ENCODE measurements at regions not wholly inside any gene's neighbourhood (a gene's known extent, or its start where the extent isn't known, plus 50 kb on each side); places are given as distances from the start of the nearest gene placed in this dataset.

DNA sequence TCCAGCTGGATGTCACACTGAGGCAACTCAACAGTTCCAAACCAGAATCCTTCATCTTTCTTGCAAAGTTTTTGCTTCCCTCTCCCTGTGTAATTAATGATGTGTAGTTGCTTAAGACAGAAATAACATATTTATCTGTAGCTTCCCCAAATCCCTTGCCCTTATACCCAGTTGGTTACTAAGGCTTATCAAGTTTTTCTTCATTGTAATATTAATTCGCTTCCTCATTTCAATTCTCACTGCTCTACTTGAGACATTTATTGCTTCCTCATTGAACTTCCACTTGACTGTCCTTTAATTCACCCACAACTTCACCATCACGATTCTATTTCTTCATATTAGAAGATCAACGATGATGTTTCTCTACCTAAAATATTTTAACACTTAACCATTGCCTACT, 386.6 kb upstream of the CPEB2 start:
- Histone ChIP-seq H3K27ac (no peak overlapping the region), H3K9me3 (no peaks in the 10 kb centered on the region), H3K4me1 (no peaks in the 10 kb centered on the region), H3K4me3 (no peak overlapping the region), H3K27me3 (no peaks in the 10 kb centered on the region), H3K36me3 (no peaks in the 10 kb centered on the region)
- in situ Hi-C loops (cut with MboI; ENCODE audit: low sequenced_read_pairs in 4 of 4), result no loop called here
- ATAC-seq (no peak), DNase-seq (no peak)
- no peak for TF ChIP-seq POLR2A (IDR thresholded peaks at IDR 0.05)
- TF ChIP-seq, protein P1, sequence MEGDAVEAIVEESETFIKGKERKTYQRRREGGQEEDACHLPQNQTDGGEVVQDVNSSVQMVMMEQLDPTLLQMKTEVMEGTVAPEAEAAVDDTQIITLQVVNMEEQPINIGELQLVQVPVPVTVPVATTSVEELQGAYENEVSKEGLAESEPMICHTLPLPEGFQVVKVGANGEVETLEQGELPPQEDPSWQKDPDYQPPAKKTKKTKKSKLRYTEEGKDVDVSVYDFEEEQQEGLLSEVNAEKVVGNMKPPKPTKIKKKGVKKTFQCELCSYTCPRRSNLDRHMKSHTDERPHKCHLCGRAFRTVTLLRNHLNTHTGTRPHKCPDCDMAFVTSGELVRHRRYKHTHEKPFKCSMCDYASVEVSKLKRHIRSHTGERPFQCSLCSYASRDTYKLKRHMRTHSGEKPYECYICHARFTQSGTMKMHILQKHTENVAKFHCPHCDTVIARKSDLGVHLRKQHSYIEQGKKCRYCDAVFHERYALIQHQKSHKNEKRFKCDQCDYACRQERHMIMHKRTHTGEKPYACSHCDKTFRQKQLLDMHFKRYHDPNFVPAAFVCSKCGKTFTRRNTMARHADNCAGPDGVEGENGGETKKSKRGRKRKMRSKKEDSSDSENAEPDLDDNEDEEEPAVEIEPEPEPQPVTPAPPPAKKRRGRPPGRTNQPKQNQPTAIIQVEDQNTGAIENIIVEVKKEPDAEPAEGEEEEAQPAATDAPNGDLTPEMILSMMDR (IDR thresholded peaks at IDR 0.05 in 4 of 5, conservative IDR thresholded peaks at IDR 0.05 in 1 of 5), result no peak
- intact Hi-C loops (cut with DNase I; ENCODE audit: low total_unique reads), result no loop called here

DNA sequence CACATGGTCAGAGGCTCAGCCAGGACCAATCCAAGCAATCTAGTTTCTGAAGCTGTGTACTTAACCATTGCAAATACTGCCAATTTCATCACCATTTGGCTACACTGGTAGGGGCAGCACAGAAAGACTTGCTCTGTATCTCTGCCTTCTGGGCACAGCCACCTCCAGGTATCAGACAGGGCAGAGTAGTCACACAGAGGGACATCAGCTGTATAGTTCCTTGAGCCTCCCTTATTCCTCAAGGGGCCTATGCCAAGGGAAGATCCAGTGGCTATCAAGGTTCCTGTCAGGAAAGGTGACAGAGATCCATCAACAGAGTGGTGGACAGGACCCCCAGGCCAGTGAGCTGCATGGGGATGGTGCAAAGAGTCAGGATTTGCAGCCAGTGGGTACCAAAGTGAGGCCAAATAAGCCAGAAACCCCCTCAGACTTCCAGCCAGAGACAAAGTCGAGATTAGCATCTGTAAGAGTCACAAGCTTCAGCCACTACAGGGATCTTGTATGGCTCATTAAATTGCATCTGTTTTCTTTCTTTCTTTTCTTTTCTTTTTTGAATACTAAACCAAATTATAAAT, 381.6 kb upstream of the CPEB2 start:
- Histone ChIP-seq H3K27me3 (no peaks in the 10 kb centered on the region), H3K4me1 (no peaks in the 10 kb centered on the region), H3K36me3 (no peaks in the 10 kb centered on the region), H3K9me3 (no peaks in the 10 kb centered on the region), H3K4me3 (no peak overlapping the region), H3K27ac (no peak overlapping the region)
- in situ Hi-C loops (cut with MboI; ENCODE audit: low sequenced_read_pairs in 4 of 4), result no loop called here
- intact Hi-C loops (cut with DNase I; ENCODE audit: low total_unique reads), result no loop called here
- TF ChIP-seq, protein P1 (IDR thresholded peaks at IDR 0.05 in 4 of 5, conservative IDR thresholded peaks at IDR 0.05 in 1 of 5), result no peak
- TF ChIP-seq POLR2A (IDR thresholded peaks at IDR 0.05), result no peak
- ATAC-seq (no peak), DNase-seq (no peak)

DNA sequence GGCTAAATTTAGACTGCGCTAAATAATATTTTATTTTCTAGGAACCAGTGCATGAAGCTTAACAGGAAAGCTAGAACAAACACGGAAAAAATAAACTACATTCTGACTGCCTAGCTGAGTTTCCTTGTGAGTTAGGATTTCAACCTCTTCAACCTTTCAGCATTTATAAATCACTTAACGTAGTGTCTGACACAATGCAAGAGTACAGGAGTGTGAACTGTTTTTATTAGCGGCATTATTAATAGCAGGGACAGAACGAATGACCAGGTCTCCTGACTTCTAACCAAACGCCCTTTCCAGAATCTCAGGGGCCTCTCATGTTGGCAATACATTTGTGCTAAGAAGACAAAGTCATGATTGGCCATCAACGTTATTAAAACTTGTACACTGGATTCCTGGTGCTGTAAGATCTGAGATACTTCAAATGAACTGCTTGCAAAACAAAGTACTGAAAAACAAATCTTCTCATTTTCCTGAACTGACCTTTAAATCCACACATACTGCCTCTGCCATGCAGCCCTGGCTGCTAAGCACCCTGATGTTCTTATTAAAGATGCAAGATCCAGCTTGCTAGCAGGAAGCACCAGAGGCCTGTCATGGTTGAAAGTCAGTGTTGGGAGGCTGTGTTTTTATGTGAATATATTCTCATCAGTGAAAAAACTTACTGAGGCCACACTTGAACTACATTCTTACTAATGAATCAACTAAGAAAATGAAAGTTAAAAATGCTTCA, 380.4 kb upstream of the CPEB2 start:
- intact Hi-C loops (cut with DNase I; ENCODE audit: low total_unique reads), result no loop called here

DNA sequence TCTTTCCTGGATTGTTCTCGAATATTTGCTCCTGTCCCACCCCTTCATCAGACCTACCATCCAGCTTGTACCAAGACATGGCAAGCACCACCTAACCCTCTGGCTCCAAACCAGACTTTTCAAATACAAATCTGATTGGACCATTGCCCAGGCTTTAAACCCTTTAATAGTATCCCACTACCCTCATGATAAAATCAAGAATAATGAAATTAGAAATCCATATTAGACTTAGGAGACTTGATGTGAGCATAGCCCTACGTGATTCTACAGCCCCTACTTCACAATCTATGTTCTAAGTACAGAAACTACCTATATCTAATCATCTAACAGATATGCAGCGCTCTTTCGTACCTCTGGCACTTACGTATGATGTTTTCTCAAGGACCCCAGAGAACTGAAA, 375.2 kb upstream of the CPEB2 start:
- ATAC-seq (no peak), DNase-seq (no peak)
- H3K27me3 ChIP-seq, result no peaks in the 10 kb centered on the region
- no peaks in the 10 kb centered on the region for H3K9me3 ChIP-seq
- H3K27ac ChIP-seq, result no peak overlapping the region
- no peaks in the 10 kb centered on the region for H3K36me3 ChIP-seq
- intact Hi-C loops (cut with DNase I; ENCODE audit: low total_unique reads), result no loop called here
- in situ Hi-C loops (cut with MboI; ENCODE audit: low sequenced_read_pairs in 4 of 4), result no loop called here
- H3K4me1 ChIP-seq, result no peaks in the 10 kb centered on the region
- TF ChIP-seq, protein P1 (IDR thresholded peaks at IDR 0.05 in 4 of 5, conservative IDR thresholded peaks at IDR 0.05 in 1 of 5), result no peak
- no peak for TF ChIP-seq POLR2A (IDR thresholded peaks at IDR 0.05)
- H3K4me3 ChIP-seq, result no peak overlapping the region

More for the DNA sequence above, 380.4 kb upstream of the CPEB2 start:
- in situ Hi-C loops (cut with MboI; ENCODE audit: low sequenced_read_pairs in 4 of 4), result no loop called here
- Histone ChIP-seq H3K36me3 (no peaks in the 10 kb centered on the region), H3K9me3 (no peaks in the 10 kb centered on the region), H3K27me3 (no peaks in the 10 kb centered on the region), H3K4me3 (no peak overlapping the region), H3K4me1 (no peaks in the 10 kb centered on the region), H3K27ac (no peak overlapping the region)
- DNase-seq (no peak), ATAC-seq (no peak)
- TF ChIP-seq POLR2A (IDR thresholded peaks at IDR 0.05), result no peak
- TF ChIP-seq, protein P1 (IDR thresholded peaks at IDR 0.05 in 4 of 5, conservative IDR thresholded peaks at IDR 0.05 in 1 of 5), result no peak

Data from gastrocnemius medialis (tissue), 4 donors.